K562 (cell line): ENCODE measurements at regions not wholly inside any gene's neighbourhood (a gene's known extent, or its start where the extent isn't known, plus 50 kb on each side); places are given as distances from the start of the nearest gene placed in this dataset.

Experiments used
- BACH1 ChIP-seq: fragments of 200-800 bp; sonication (Bioruptor generic); IDR thresholded peaks from 2 replicates; pipeline ENCODE4 v1.6.1; 2016; ENCODE audit warnings: missing genetic modification characterization, missing compliant biosample characterization
- BCLAF1 ChIP-seq, 2 experiments: fragments of 450-650 bp in 1 of 2; IDR thresholded peaks; 2 replicates each; pipeline ENCODE4 v1.6.1; 2011 to 2017; ENCODE audit warnings: low read depth in 2 of 2, antibody characterized with exemption in 1 of 2, borderline replicate concordance in 1 of 2, low read length in 1 of 2, mild to moderate bottlenecking in 1 of 2, mixed read lengths in 1 of 2; ENCODE audit not compliant: control insufficient read depth in 1 of 2
- ELF1 ChIP-seq: fragments of 200-800 bp; sonication (Bioruptor generic); IDR thresholded peaks from 2 replicates; pipeline ENCODE4 v1.6.1; 2016; ENCODE audit warnings: missing genetic modification characterization, missing compliant biosample characterization
- HLTF ChIP-seq: fragments of 450-650 bp; IDR thresholded peaks from 2 replicates; pipeline ENCODE4 v1.6.1; 2016
- HNRNPL ChIP-seq: fragments of 200-400 bp; formaldehyde crosslinking; IDR thresholded peaks from 2 replicates; pipeline ENCODE4 v1.6.1; 2017; ENCODE audit warnings: low read depth, mild to moderate bottlenecking, low read length
- KLF6 ChIP-seq: fragments of 250-450 bp; sonication (Bioruptor Pico); IDR thresholded peaks from 2 replicates; pipeline ENCODE4 v1.4.0; 2020; ENCODE audit warnings: mild to moderate bottlenecking, moderate library complexity, borderline replicate concordance
- MTA1 ChIP-seq: fragments of 450-650 bp; IDR thresholded peaks from 2 replicates; pipeline ENCODE4 v1.6.1; 2017; ENCODE audit warnings: borderline replicate concordance
- PATZ1 ChIP-seq: fragments of 250-450 bp; sonication (Bioruptor Pico); IDR thresholded peaks from 2 replicates; pipeline ENCODE4 v1.5.0; 2020; ENCODE audit warnings: mild to moderate bottlenecking, borderline replicate concordance
- RAD21 ChIP-seq, 2 experiments: fragments of 250-450 bp in 1 of 2; fragments of 450-650 bp in 1 of 2; sonication (Bioruptor Pico) in 1 of 2; formaldehyde crosslinking in 1 of 2; IDR thresholded peaks in 1 of 2; conservative IDR thresholded peaks in 1 of 2; 2 replicates each; pipeline versions ENCODE4 v1.4.0 to v1.8.0; 2020 to 2022; ENCODE audit warnings: mild to moderate bottlenecking in 2 of 2, moderate library complexity in 1 of 2
- REST ChIP-seq, 2 experiments: fragments of 450-650 bp; formaldehyde crosslinking in 1 of 2; IDR thresholded peaks; 2 replicates each; pipeline versions ENCODE4 v1.4.0 to v1.6.1; 2014 to 2020; ENCODE audit warnings: mild to moderate bottlenecking in 2 of 2, borderline replicate concordance in 1 of 2, low read depth in 1 of 2
- TEAD4 ChIP-seq, 2 experiments: sonication (generic) in 1 of 2; formaldehyde crosslinking in 1 of 2; IDR thresholded peaks; 2 replicates each; pipeline versions ENCODE4 v1.6.1 to v1.8.0; 2012 to 2022; ENCODE audit warnings: borderline replicate concordance in 1 of 2, inconsistent platforms in 1 of 2, low read length in 1 of 2, mild to moderate bottlenecking in 1 of 2, missing genetic modification reagents in 1 of 2
- U2AF1 ChIP-seq: fragments of 200-400 bp; formaldehyde crosslinking; optimal IDR thresholded peaks from 2 replicates; pipeline ENCODE3; 2017; ENCODE audit warnings: mild to moderate bottlenecking, low read depth, low read length, moderate library complexity

GRCh38 chr12:46131732-46132469 lies 136.9 kb downstream of the SLC38A1 start (continued):
- TF ChIP-seq BACH1 (tag) (no peak), ELF1 (tag) (no peak), BCLAF1 (IDR thresholded peaks at IDR 0.05; ENCODE audit: borderline replicate concordance in 1 of 2, control insufficient read depth in 1 of 2, low read depth in 2 of 2, low read length in 1 of 2) (no peak), RAD21 (CRISPR knock-in tag; conservative IDR thresholded peaks at IDR 0.05 in 1 of 2, IDR thresholded peaks at IDR 0.05 in 1 of 2) (peak; percentile 37 to 71; a peak in 3 of 4 replicates), PATZ1 (CRISPR knock-in tag) (no peak), REST (IDR thresholded peaks at IDR 0.05; ENCODE audit: borderline replicate concordance) (peak; percentile 18; the same call in 1 of the 2 replicates), REST (CRISPR knock-in tag; IDR thresholded peaks at IDR 0.05; ENCODE audit: low read depth) (no peak), TEAD4 (IDR thresholded peaks at IDR 0.05; ENCODE audit: low read length) (peak; percentile 44; the same call in 1 of the 2 replicates), TEAD4 (CRISPR knock-in tag; IDR thresholded peaks at IDR 0.05; ENCODE audit: borderline replicate concordance) (no peak), HNRNPL (no peak), U2AF1 (no peak), HLTF (no peak), MTA1 (no peak), KLF6 (CRISPR knock-in tag) (no peak)
